BE2C (cell line): ENCODE measurements at regions not wholly inside any gene's neighbourhood (a gene's known extent, or its start where the extent isn't known, plus 50 kb on each side); places are given as distances from the start of the nearest gene placed in this dataset.

Experiments
- DNase-seq: peaks from one replicate; pipeline ENCODE4 v3.0.0-alpha.2; 2020
- H3K27me3 ChIP-seq: fragments of 250-450 bp; sonication (Bioruptor Pico); 2 replicates; pipeline ENCODE4 v1.5.1; 2020; ENCODE audit warnings: mild to moderate bottlenecking
- H3K36me3 ChIP-seq: fragments of 250-450 bp; sonication (Bioruptor Pico); 2 replicates; pipeline ENCODE4 v1.5.1; 2020; ENCODE audit warnings: mild to moderate bottlenecking
- H3K4me1 ChIP-seq: fragments of 250-450 bp; sonication (Bioruptor Pico); 2 replicates; pipeline ENCODE4 v1.5.1; 2020
- H3K4me3 ChIP-seq: 2 replicates; pipeline ENCODE4 v1.5.1; 2011; ENCODE audit warnings: low read depth, low read length
- H3K9me3 ChIP-seq: fragments of 250-450 bp; sonication (Bioruptor Pico); 2 replicates; pipeline ENCODE4 v1.5.1; 2020
- TF ChIP-seq, protein P1 (sequence below): IDR thresholded peaks from 2 replicates; pipeline ENCODE4 v1.5.1; 2012; ENCODE audit warnings: mild to moderate bottlenecking, low read depth, low read length

DNA sequence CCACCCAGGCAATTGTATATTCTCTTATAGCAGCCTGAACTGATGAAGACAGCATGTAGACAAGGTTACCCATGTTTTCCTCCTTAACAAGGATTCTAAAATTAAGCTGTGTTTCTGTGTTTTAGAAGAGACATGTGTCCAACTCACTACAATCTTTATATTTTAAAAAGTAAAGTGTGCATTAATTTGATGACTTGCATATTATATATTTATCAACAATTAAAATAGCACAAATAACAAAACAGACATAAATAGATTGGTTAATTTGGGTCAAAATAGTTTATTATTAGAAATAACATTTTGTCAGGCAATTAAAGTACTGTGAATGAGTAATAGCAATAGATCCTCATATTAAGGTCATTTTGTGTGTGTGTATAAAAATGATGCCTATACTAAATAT, 357.1 kb downstream of the PDGFC start:
- Histone ChIP-seq H3K4me3 (no peak overlapping the region), H3K9me3 (no peaks in the 10 kb centered on the region), H3K27me3 (no peaks in the 10 kb centered on the region), H3K4me1 (no peaks in the 10 kb centered on the region), H3K36me3 (no peaks in the 10 kb centered on the region)
- no peak for DNase-seq
- TF ChIP-seq, protein P1, sequence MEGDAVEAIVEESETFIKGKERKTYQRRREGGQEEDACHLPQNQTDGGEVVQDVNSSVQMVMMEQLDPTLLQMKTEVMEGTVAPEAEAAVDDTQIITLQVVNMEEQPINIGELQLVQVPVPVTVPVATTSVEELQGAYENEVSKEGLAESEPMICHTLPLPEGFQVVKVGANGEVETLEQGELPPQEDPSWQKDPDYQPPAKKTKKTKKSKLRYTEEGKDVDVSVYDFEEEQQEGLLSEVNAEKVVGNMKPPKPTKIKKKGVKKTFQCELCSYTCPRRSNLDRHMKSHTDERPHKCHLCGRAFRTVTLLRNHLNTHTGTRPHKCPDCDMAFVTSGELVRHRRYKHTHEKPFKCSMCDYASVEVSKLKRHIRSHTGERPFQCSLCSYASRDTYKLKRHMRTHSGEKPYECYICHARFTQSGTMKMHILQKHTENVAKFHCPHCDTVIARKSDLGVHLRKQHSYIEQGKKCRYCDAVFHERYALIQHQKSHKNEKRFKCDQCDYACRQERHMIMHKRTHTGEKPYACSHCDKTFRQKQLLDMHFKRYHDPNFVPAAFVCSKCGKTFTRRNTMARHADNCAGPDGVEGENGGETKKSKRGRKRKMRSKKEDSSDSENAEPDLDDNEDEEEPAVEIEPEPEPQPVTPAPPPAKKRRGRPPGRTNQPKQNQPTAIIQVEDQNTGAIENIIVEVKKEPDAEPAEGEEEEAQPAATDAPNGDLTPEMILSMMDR, result no peak

DNA sequence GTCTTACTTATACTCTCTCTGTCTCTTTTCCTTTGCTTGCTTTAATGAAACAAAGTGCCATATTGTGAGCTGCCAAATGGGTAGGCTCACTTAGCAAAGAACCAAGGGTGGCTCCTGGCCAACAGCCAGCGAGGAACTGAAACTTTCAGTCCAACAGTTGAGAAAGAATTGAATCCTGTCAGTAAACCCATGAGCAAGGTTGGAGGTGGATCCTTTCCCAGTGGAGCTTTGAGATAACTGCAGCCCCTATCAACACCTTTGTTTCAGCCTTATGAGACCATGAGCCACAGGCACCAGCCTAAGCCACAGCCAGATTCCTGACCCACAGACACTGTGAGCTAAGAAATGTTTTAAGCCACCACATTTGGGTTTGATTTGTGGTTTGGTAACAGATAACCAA, 362.2 kb downstream of the PDGFC start:
- Histone ChIP-seq H3K9me3 (no peaks in the 10 kb centered on the region), H3K4me3 (no peak overlapping the region), H3K4me1 (no peaks in the 10 kb centered on the region), H3K27me3 (no peaks in the 10 kb centered on the region), H3K36me3 (no peaks in the 10 kb centered on the region)
- TF ChIP-seq, protein P1, result no peak
- DNase-seq, result no peak

DNA sequence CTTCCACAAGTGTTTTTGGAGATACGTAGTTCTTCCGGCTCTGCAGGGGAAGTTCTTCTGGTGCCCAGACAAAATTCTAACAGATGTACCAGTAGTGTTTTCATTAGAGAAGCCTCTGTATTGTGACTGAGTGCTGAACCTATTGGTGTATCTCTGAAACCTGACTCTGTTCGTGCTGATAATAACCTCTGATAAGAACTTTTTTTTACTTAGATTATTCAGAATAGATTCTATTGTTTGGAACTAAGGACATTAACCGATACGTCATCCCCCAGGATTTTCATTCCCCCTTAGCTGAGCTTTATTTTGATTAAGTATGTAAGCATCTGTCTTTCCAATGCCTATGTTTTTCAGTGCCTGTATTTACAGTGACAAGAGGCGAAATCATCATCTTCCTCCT, 362.9 kb downstream of the PDGFC start:
- no peak for DNase-seq
- Histone ChIP-seq H3K4me3 (no peak overlapping the region), H3K9me3 (no peaks in the 10 kb centered on the region), H3K36me3 (no peaks in the 10 kb centered on the region), H3K4me1 (no peaks in the 10 kb centered on the region), H3K27me3 (no peaks in the 10 kb centered on the region)
- TF ChIP-seq, protein P1, result no peak

DNA sequence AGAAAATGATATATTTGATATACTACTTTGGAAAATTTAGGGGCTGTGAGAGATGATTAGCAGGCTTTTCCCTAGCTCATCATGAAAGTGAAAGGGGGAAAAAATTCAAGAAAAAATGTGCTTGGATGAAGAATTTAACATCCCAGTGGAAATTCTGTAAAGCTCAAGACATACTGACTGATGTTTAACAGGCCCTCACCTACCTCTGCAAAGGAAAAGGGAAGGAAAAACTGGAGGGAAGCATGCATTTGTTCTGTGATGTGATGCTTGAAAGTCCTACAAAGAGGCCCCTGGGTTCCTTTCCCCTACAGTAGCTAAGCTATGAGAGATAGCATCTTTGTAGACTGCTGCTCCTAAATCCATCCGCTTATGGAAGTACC, 364.1 kb downstream of the PDGFC start:
- Histone ChIP-seq H3K4me1 (no peaks in the 10 kb centered on the region), H3K36me3 (no peaks in the 10 kb centered on the region), H3K27me3 (no peaks in the 10 kb centered on the region), H3K4me3 (no peak overlapping the region), H3K9me3 (no peaks in the 10 kb centered on the region)
- DNase-seq, result no peak
- TF ChIP-seq, protein P1, result no peak

DNA sequence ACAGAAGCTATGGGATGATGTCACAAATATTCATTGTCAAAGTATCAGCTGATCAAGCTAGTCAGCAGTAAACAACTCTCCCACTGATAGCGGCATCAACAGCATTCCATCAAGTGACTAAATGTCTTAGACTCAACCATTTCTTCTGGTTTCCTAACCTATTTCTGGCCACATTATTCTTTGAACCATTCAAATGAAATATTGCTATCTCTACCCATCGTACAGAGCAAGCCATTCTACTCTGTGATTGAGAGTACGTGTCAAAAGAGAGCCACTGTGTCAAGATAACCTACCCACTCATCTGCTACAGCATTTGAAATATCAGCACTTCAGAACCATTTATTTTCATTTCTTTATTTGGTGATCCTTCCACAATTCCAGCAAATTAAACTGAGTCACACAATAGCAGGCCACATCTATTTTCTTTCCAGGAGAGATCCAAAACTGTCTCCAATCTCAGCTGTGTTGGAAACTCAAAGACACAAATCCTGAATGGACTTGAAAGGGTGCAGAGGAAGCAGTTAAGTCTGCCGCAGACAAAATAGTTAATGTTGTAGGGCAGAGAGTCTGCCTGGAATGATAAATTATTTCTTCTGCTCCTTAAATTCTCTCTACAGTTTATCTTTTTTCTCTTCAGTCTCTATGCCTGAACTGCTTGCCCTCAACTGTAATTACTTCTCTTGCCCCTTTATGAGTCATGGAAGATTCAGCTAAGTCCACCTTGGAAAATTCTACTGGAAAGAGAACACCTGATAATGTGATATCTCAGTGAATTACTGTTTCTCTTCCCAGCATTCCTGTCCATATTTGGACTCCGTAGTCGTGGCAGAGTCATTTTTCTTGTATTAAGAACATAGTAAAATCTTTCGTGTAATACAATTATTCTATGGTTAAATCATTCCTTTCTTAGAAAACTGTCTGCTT, 364.8 kb downstream of the PDGFC start:
- H3K4me1 ChIP-seq, result no peaks in the 10 kb centered on the region
- H3K9me3 ChIP-seq, result no peaks in the 10 kb centered on the region
- no peak overlapping the region for H3K4me3 ChIP-seq
- DNase-seq, result no peak
- TF ChIP-seq, protein P1, result no peak
- no peaks in the 10 kb centered on the region for H3K27me3 ChIP-seq
- H3K36me3 ChIP-seq, result no peaks in the 10 kb centered on the region

DNA sequence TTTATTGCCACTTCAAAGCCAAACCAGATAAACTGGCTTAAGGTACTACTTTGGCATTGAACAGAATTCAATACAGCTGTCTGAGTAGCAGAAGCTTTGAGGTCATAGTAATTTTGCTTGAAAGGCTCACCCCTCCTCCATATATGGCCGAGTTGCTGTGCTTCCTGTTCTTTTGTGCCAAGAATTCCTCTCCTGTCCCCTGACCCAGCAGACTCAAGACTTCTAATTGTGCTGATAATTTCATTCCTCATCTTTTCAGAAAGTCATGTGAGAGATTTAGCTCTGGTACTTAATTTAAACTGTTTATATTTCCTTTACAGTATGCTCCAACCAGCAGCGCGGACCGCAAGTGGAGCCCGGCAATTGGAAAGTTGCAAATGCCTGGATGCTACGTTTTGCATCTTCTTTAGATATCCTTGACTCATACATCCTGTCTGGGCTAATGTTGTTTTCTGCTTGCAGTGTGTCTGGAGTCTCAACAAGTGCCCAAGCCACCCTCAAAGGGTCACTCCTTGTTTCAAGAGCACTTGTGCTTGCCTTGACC, 373.4 kb downstream of the PDGFC start:
- no peaks in the 10 kb centered on the region for H3K4me1 ChIP-seq
- DNase-seq, result no peak
- no peaks in the 10 kb centered on the region for H3K36me3 ChIP-seq
- no peaks in the 10 kb centered on the region for H3K9me3 ChIP-seq
- no peaks in the 10 kb centered on the region for H3K27me3 ChIP-seq
- no peak overlapping the region for H3K4me3 ChIP-seq
- TF ChIP-seq, protein P1, result no peak
